DMS 273 treated with DMSO at 0.1 percent for 48 hours (cell line): ENCODE measurements at regions not wholly inside any gene's neighbourhood (a gene's known extent, or its start where the extent isn't known, plus 50 kb on each side); places are given as distances from the start of the nearest gene placed in this dataset.

Experiments
- DNase-seq: peaks from one replicate; lab custom pipeline; 2025; lab: John Stamatoyannopoulos, UW

GRCh38 chr12:89185181-89185580, 167.1 kb downstream of the DUSP6 start:
- DNase-seq = no peak

- DNase-seq = no peak
These were observed 168.3 kb downstream of the DUSP6 start for GRCh38 chr12:89183985-89184435.

GRCh38 chr12:89181271-89181920, 170.9 kb downstream of the DUSP6 start:
- no peak for DNase-seq

- no peak for DNase-seq
These were observed 171.8 kb downstream of the DUSP6 start for GRCh38 chr12:89180496-89180895.

GRCh38 chr12:89179983-89180382, 172.3 kb downstream of the DUSP6 start:
- DNase-seq = no peak

GRCh38 chr12:89179245-89179644, 173.1 kb downstream of the DUSP6 start:
- DNase-seq = no peak

- no peak for DNase-seq
These were observed 174.4 kb downstream of the DUSP6 start for GRCh38 chr12:89177802-89178395.

- DNase-seq = no peak
These were observed 175.6 kb downstream of the DUSP6 start for GRCh38 chr12:89176676-89177075.

GRCh38 chr12:89173678-89174077, 178.6 kb downstream of the DUSP6 start:
- DNase-seq = no peak

GRCh38 chr12:89173096-89173495, 179.2 kb downstream of the DUSP6 start:
- no peak for DNase-seq

GRCh38 chr12:89172224-89172623, 180.1 kb downstream of the DUSP6 start:
- no peak for DNase-seq

- no peak for DNase-seq
These were observed 183.0 kb downstream of the DUSP6 start for GRCh38 chr12:89169321-89169720.

- no peak for DNase-seq
These were observed 184.3 kb downstream of the DUSP6 start for GRCh38 chr12:89167986-89168385.

GRCh38 chr12:89166525-89166934, 185.8 kb downstream of the DUSP6 start:
- no peak for DNase-seq

- no peak for DNase-seq
These were observed 186.2 kb downstream of the DUSP6 start for GRCh38 chr12:89166121-89166520.

GRCh38 chr12:89165703-89166102, 186.6 kb downstream of the DUSP6 start:
- DNase-seq = no peak

- DNase-seq = no peak
These were observed 188.4 kb downstream of the DUSP6 start for GRCh38 chr12:89163918-89164317.

- DNase-seq = no peak
These were observed 189.6 kb downstream of the DUSP6 start for GRCh38 chr12:89162589-89163261.

GRCh38 chr12:89161557-89161956, 190.7 kb downstream of the DUSP6 start:
- DNase-seq = no peak

- DNase-seq = no peak
These were observed 191.6 kb downstream of the DUSP6 start for GRCh38 chr12:89160716-89161123.

- DNase-seq = no peak
These were observed 194.9 kb downstream of the DUSP6 start for GRCh38 chr12:89157413-89157812.

GRCh38 chr12:89156862-89157262, 195.4 kb downstream of the DUSP6 start:
- DNase-seq = no peak

- no peak for DNase-seq
These were observed 196.0 kb downstream of the DUSP6 start for GRCh38 chr12:89156340-89156739.
